ENCODE measurements at regions not wholly inside any gene's neighbourhood (a gene's known extent, or its start where the extent isn't known, plus 50 kb on each side); places are given as distances from the start of the nearest gene placed in this dataset.

GRCh38 chr18:42401131-42401673 is 446.2 kb downstream of the PIK3C3 start:
- DNase-seq, result no peak

- no peak for DNase-seq
These were observed 449.1 kb downstream of the PIK3C3 start for GRCh38 chr18:42404151-42404550.

- no peak for DNase-seq
These were observed 454.0 kb downstream of the PIK3C3 start for GRCh38 chr18:42409005-42409404.

- no peak for DNase-seq
These were observed 457.2 kb downstream of the PIK3C3 start for GRCh38 chr18:42412281-42412680.

- DNase-seq, result no peak
These were observed 457.9 kb downstream of the PIK3C3 start for GRCh38 chr18:42412896-42413295.

- DNase-seq, result no peak
These were observed 458.8 kb downstream of the PIK3C3 start for GRCh38 chr18:42413870-42414269.

- DNase-seq, result no peak
These were observed 459.9 kb downstream of the PIK3C3 start for GRCh38 chr18:42414756-42415454.

GRCh38 chr18:42417189-42417588 is 462.2 kb downstream of the PIK3C3 start:
- DNase-seq, result no peak

GRCh38 chr18:42418121-42418520 is 463.1 kb downstream of the PIK3C3 start:
- no peak for DNase-seq

- no peak for DNase-seq
These were observed 470.0 kb downstream of the PIK3C3 start for GRCh38 chr18:42425025-42425424.

- DNase-seq, result no peak
These were observed 471.5 kb downstream of the PIK3C3 start for GRCh38 chr18:42426496-42427015.

GRCh38 chr18:42429196-42429595 is 474.2 kb downstream of the PIK3C3 start:
- no peak for DNase-seq

- no peak for DNase-seq
These were observed 481.3 kb downstream of the PIK3C3 start for GRCh38 chr18:42436222-42436765.

GRCh38 chr18:42437001-42437400 is 482.0 kb downstream of the PIK3C3 start:
- DNase-seq, result no peak

- DNase-seq, result no peak
These were observed 482.6 kb downstream of the PIK3C3 start for GRCh38 chr18:42437646-42438045.

GRCh38 chr18:42442656-42443055 is 487.6 kb downstream of the PIK3C3 start:
- no peak for DNase-seq

GRCh38 chr18:42444349-42444748 is 489.3 kb downstream of the PIK3C3 start:
- DNase-seq, result no peak

GRCh38 chr18:42445359-42445758 is 490.3 kb downstream of the PIK3C3 start:
- no peak for DNase-seq

- DNase-seq, result peak in 1 of 3 donors; percentile 7
These were observed 491.2 kb downstream of the PIK3C3 start for GRCh38 chr18:42446195-42446594.

- DNase-seq, result no peak
These were observed 492.7 kb downstream of the PIK3C3 start for GRCh38 chr18:42447688-42448087.

- DNase-seq, result no peak
These were observed 503.2 kb downstream of the PIK3C3 start for GRCh38 chr18:42458226-42458625.

- DNase-seq, result no peak
These were observed 504.8 kb downstream of the PIK3C3 start for GRCh38 chr18:42459873-42460272.

- no peak for DNase-seq
These were observed 516.9 kb downstream of the PIK3C3 start for GRCh38 chr18:42471885-42472284.

Measured in muscle of back (tissue), 3 donors.